ENCODE measurements at regions not wholly inside any gene's neighbourhood (a gene's known extent, or its start where the extent isn't known, plus 50 kb on each side); places are given as distances from the start of the nearest gene placed in this dataset.
"Not testable (repeated sequence)": the region's sequence is repeated elsewhere in the genome, so short reads cannot be mapped to it uniquely, and the experiment has no call there.

DNA sequence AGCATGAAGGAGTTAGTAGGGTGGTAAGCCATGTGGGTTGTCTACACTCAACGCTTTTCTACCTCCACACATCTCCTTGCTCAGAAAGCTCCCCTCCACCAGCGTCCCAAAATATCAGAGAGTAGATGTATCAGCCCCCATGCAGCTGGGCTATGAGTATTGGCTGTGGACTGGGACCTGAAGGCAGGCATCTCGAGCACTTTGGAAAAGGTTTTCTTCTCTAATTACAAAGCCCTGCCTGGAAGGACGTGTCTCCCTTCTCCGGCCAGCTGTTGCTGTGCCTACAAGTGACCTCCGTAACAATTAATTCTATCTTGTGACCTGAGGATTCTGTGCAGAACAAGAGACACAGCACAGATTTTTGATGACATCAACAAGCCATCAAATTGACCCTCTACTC, 142.0 kb upstream of the RUNX1 start:
- no peaks in the 10 kb centered on the region for H3F3A ChIP-seq (ENCODE audit: low read depth)
- no peaks in the 10 kb centered on the region for H3K79me2 ChIP-seq (ENCODE audit: insufficient read depth, low read length)
- H3K9me2 ChIP-seq (replicated peaks; ENCODE audit: low read depth, low read length) = no peaks in the 10 kb centered on the region
- H3K4me2 ChIP-seq (ENCODE audit: low read depth, low read length, poor library complexity, severe bottlenecking) = no peak overlapping the region
- no peak overlapping the region for H3K9ac ChIP-seq (ENCODE audit: low read depth, low read length, poor library complexity, severe bottlenecking)
- no peaks in the 10 kb centered on the region for H3K9me3 ChIP-seq (ENCODE audit: insufficient read depth, low read depth, low read length)
- no peaks in the 10 kb centered on the region for H3K36me3 ChIP-seq (ENCODE audit: insufficient read depth, low read length)
- H3K4me3 ChIP-seq (ENCODE audit: low read length, poor library complexity, severe bottlenecking) = no peak overlapping the region
- no peak overlapping the region for H2AFZ ChIP-seq (ENCODE audit: low read length)
- H4K20me1 ChIP-seq (ENCODE audit: insufficient read depth, low read length, poor library complexity, severe bottlenecking) = no peaks in the 10 kb centered on the region
- peaks cover 7% of the 10 kb centered on the region for H3K4me1 ChIP-seq (ENCODE audit: insufficient read depth, low read length, poor library complexity, severe bottlenecking)
- H3K27me3 ChIP-seq (ENCODE audit: insufficient read depth, low read length, poor library complexity, severe bottlenecking) = no peaks in the 10 kb centered on the region
- TF ChIP-seq, protein P1, sequence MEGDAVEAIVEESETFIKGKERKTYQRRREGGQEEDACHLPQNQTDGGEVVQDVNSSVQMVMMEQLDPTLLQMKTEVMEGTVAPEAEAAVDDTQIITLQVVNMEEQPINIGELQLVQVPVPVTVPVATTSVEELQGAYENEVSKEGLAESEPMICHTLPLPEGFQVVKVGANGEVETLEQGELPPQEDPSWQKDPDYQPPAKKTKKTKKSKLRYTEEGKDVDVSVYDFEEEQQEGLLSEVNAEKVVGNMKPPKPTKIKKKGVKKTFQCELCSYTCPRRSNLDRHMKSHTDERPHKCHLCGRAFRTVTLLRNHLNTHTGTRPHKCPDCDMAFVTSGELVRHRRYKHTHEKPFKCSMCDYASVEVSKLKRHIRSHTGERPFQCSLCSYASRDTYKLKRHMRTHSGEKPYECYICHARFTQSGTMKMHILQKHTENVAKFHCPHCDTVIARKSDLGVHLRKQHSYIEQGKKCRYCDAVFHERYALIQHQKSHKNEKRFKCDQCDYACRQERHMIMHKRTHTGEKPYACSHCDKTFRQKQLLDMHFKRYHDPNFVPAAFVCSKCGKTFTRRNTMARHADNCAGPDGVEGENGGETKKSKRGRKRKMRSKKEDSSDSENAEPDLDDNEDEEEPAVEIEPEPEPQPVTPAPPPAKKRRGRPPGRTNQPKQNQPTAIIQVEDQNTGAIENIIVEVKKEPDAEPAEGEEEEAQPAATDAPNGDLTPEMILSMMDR (conservative IDR thresholded peaks at IDR 0.05; ENCODE audit: low read length) = no peak
- no peak for TF ChIP-seq EZH2phosphoT487 (IDR thresholded peaks at IDR 0.05; ENCODE audit: borderline replicate concordance)

DNA sequence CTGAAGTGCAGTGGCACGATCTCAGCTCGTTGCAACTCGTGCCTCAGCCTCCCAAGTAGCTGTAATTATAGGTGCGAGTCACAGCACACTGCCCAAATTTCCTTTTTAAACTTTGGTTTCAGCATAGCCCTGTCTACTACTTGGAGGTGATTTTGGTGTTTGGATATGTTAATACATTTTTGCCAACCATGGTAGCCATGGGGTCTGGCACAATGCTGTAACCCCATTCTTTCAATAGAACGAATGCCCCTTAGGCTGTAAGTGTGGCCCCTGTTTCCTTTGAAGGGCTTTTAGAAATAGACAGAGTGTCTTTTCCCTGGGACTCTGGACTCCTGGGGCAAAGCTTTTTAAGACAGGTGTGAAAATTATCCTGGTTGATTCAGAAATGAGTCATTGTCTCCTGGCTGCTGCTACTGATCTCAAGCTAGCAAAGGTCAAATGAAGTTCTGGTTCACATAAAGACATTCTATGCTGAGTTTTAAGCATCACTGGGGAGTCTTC, 141.1 kb upstream of the RUNX1 start:
- no peaks in the 10 kb centered on the region for H3F3A ChIP-seq (ENCODE audit: low read depth)
- no peaks in the 10 kb centered on the region for H3K9me2 ChIP-seq (replicated peaks; ENCODE audit: low read depth, low read length)
- peaks cover 7% of the 10 kb centered on the region for H3K4me1 ChIP-seq (ENCODE audit: insufficient read depth, low read length, poor library complexity, severe bottlenecking)
- no peak overlapping the region for H3K4me3 ChIP-seq (ENCODE audit: low read length, poor library complexity, severe bottlenecking)
- H4K20me1 ChIP-seq (ENCODE audit: insufficient read depth, low read length, poor library complexity, severe bottlenecking) = no peaks in the 10 kb centered on the region
- no peaks in the 10 kb centered on the region for H3K36me3 ChIP-seq (ENCODE audit: insufficient read depth, low read length)
- H3K79me2 ChIP-seq (ENCODE audit: insufficient read depth, low read length) = no peaks in the 10 kb centered on the region
- H3K9ac ChIP-seq (ENCODE audit: low read depth, low read length, poor library complexity, severe bottlenecking) = no peak overlapping the region
- H3K9me3 ChIP-seq (ENCODE audit: insufficient read depth, low read depth, low read length) = no peaks in the 10 kb centered on the region
- no peaks in the 10 kb centered on the region for H3K27me3 ChIP-seq (ENCODE audit: insufficient read depth, low read length, poor library complexity, severe bottlenecking)
- no peak overlapping the region for H3K4me2 ChIP-seq (ENCODE audit: low read depth, low read length, poor library complexity, severe bottlenecking)
- no peak overlapping the region for H2AFZ ChIP-seq (ENCODE audit: low read length)
- TF ChIP-seq, protein P1 (conservative IDR thresholded peaks at IDR 0.05; ENCODE audit: low read length) = no peak
- no peak for TF ChIP-seq EZH2phosphoT487 (IDR thresholded peaks at IDR 0.05; ENCODE audit: borderline replicate concordance)

DNA sequence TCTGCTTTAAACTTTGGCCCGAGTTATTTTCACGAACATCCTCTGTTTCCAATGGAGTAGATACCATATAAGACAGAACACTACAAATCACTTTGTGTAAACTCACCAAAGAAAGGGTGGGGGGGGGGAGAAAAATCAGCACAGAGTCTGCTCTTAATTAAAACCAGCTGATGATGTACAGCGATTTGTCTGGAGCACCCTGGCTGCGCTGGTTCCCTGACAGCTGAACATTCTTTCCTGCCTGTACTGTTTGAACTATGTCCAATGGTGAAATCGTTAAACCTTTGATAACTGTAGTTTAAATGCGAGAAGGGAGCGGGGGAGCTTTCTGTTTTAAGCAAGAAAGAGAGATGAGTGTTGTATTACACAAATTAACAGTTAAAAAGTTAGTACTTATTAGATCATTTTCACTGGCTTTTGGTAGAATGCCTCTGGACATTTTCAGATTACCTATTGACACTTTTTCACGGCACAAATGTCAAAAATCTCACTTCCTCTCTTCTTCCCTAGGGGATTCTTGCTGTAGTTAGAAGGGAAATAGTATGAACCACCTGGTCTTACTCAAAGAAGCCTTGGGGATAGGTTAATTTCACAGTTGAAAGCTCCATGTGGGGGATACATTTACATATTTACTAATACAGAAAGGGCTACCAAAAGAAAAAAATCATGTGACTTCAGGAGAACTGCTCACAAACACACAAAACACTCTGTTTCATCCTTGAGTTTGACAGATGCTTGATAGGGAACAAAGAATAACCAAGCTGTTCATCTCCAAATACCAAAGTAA, 140.2 kb upstream of the RUNX1 start:
- no peaks in the 10 kb centered on the region for H3K9me3 ChIP-seq (ENCODE audit: insufficient read depth, low read depth, low read length)
- H3K36me3 ChIP-seq (ENCODE audit: insufficient read depth, low read length) = no peaks in the 10 kb centered on the region
- no peaks in the 10 kb centered on the region for H3K79me2 ChIP-seq (ENCODE audit: insufficient read depth, low read length)
- H3K27me3 ChIP-seq (ENCODE audit: insufficient read depth, low read length, poor library complexity, severe bottlenecking) = no peaks in the 10 kb centered on the region
- H4K20me1 ChIP-seq (ENCODE audit: insufficient read depth, low read length, poor library complexity, severe bottlenecking) = no peaks in the 10 kb centered on the region
- peaks cover 7% of the 10 kb centered on the region for H3K4me1 ChIP-seq (ENCODE audit: insufficient read depth, low read length, poor library complexity, severe bottlenecking)
- TF ChIP-seq EZH2phosphoT487 (IDR thresholded peaks at IDR 0.05; ENCODE audit: borderline replicate concordance) = no peak
- TF ChIP-seq, protein P1 (conservative IDR thresholded peaks at IDR 0.05; ENCODE audit: low read length) = no peak
- H3K9me2 ChIP-seq (replicated peaks; ENCODE audit: low read depth, low read length) = no peaks in the 10 kb centered on the region
- no peak overlapping the region for H2AFZ ChIP-seq (ENCODE audit: low read length)
- peak overlapping the region; percentile 59 for H3K4me2 ChIP-seq (ENCODE audit: low read depth, low read length, poor library complexity, severe bottlenecking)
- no peak overlapping the region for H3K9ac ChIP-seq (ENCODE audit: low read depth, low read length, poor library complexity, severe bottlenecking)
- no peaks in the 10 kb centered on the region for H3F3A ChIP-seq (ENCODE audit: low read depth)
- no peak overlapping the region for H3K4me3 ChIP-seq (ENCODE audit: low read length, poor library complexity, severe bottlenecking)

GRCh38 chr21:35183389-35183788, 134.3 kb upstream of the RUNX1 start:
- H3K4me2 ChIP-seq (ENCODE audit: low read depth, low read length, poor library complexity, severe bottlenecking); H3K9me2 ChIP-seq (replicated peaks; ENCODE audit: low read depth, low read length); H3K9me3 ChIP-seq (ENCODE audit: insufficient read depth, low read depth, low read length); H2AFZ ChIP-seq (ENCODE audit: low read length); H3K9ac ChIP-seq (ENCODE audit: low read depth, low read length, poor library complexity, severe bottlenecking); H3K79me2 ChIP-seq (ENCODE audit: insufficient read depth, low read length); H3K4me1 ChIP-seq (ENCODE audit: insufficient read depth, low read length, poor library complexity, severe bottlenecking); H3F3A ChIP-seq (ENCODE audit: low read depth); H3K4me3 ChIP-seq (ENCODE audit: low read length, poor library complexity, severe bottlenecking); H3K27me3 ChIP-seq (ENCODE audit: insufficient read depth, low read length, poor library complexity, severe bottlenecking); H4K20me1 ChIP-seq (ENCODE audit: insufficient read depth, low read length, poor library complexity, severe bottlenecking); H3K36me3 ChIP-seq (ENCODE audit: insufficient read depth, low read length): not testable (repeated sequence)
